ENCODE measurements at regions not wholly inside any gene's neighbourhood (a gene's known extent, or its start where the extent isn't known, plus 50 kb on each side); places are given as distances from the start of the nearest gene placed in this dataset.
"Not testable (repeated sequence)": the region's sequence is repeated elsewhere in the genome, so short reads cannot be mapped to it uniquely, and the experiment has no call there.

- H3K79me2 ChIP-seq (ENCODE audit: insufficient read depth); H3K9me2 ChIP-seq; H3K36me3 ChIP-seq (replicated peaks in 1 of 2; ENCODE audit: control insufficient read depth in 1 of 2, insufficient read depth in 2 of 2, low read length in 1 of 2); H3K4me2 ChIP-seq; H3K9me3 ChIP-seq; H4K20me1 ChIP-seq (ENCODE audit: insufficient read depth); H3K27ac ChIP-seq (ENCODE audit: low read depth in 2 of 2, low read length in 1 of 2); POLR2A ChIA-PET; CTCF ChIA-PET; H3K4me3 ChIP-seq (ENCODE audit: low read depth in 2 of 2, low read length in 1 of 2); H3K9ac ChIP-seq; H3K27me3 ChIP-seq (ENCODE audit: insufficient read depth); H3F3A ChIP-seq (replicated peaks; ENCODE audit: insufficient read depth); H3K4me1 ChIP-seq (ENCODE audit: control insufficient read depth in 1 of 2, insufficient read depth in 2 of 2, low read depth in 1 of 2, low read length in 1 of 2); DNase-seq; H2AFZ ChIP-seq (ENCODE audit: low read depth): not testable (repeated sequence)
- WGBS (ENCODE audit: low lambda C conversion rate) = 19% methylated on average over 8 of the region's 8 CpGs
Measured at GRCh38 chr9:66797905-66798616, 102.5 kb upstream of the ZNF658 start.

GRCh38 chr9:66803619-66804018, 96.9 kb upstream of the ZNF658 start:
- H3K9ac ChIP-seq; H3K36me3 ChIP-seq (replicated peaks in 1 of 2; ENCODE audit: control insufficient read depth in 1 of 2, insufficient read depth in 2 of 2, low read length in 1 of 2); H2AFZ ChIP-seq (ENCODE audit: low read depth); H3K4me3 ChIP-seq (ENCODE audit: low read depth in 2 of 2, low read length in 1 of 2); CTCF ChIA-PET; H3K79me2 ChIP-seq (ENCODE audit: insufficient read depth); H3F3A ChIP-seq (replicated peaks; ENCODE audit: insufficient read depth); H3K4me2 ChIP-seq; H3K27ac ChIP-seq (ENCODE audit: low read depth in 2 of 2, low read length in 1 of 2); DNase-seq; H4K20me1 ChIP-seq (ENCODE audit: insufficient read depth); H3K27me3 ChIP-seq (ENCODE audit: insufficient read depth); H3K4me1 ChIP-seq (ENCODE audit: control insufficient read depth in 1 of 2, insufficient read depth in 2 of 2, low read depth in 1 of 2, low read length in 1 of 2); H3K9me2 ChIP-seq; H3K9me3 ChIP-seq; POLR2A ChIA-PET: not testable (repeated sequence)
- WGBS (ENCODE audit: low lambda C conversion rate) = 6% methylated on average over 1 of the region's 1 CpG

GRCh38 chr9:66810247-66810646, 90.3 kb upstream of the ZNF658 start:
- H3K27me3 ChIP-seq (ENCODE audit: insufficient read depth); H3K9me3 ChIP-seq; H3K9ac ChIP-seq; DNase-seq; H3K4me2 ChIP-seq; H3K4me3 ChIP-seq (ENCODE audit: low read depth in 2 of 2, low read length in 1 of 2); POLR2A ChIA-PET; H3K27ac ChIP-seq (ENCODE audit: low read depth in 2 of 2, low read length in 1 of 2); H4K20me1 ChIP-seq (ENCODE audit: insufficient read depth); CTCF ChIA-PET; H3K4me1 ChIP-seq (ENCODE audit: control insufficient read depth in 1 of 2, insufficient read depth in 2 of 2, low read depth in 1 of 2, low read length in 1 of 2); H3K79me2 ChIP-seq (ENCODE audit: insufficient read depth); H3K36me3 ChIP-seq (replicated peaks in 1 of 2; ENCODE audit: control insufficient read depth in 1 of 2, insufficient read depth in 2 of 2, low read length in 1 of 2); H2AFZ ChIP-seq (ENCODE audit: low read depth); H3K9me2 ChIP-seq; H3F3A ChIP-seq (replicated peaks; ENCODE audit: insufficient read depth): not testable (repeated sequence)

GRCh38 chr9:66812367-66812766, 88.2 kb upstream of the ZNF658 start:
- WGBS (ENCODE audit: low lambda C conversion rate) = no CpG with 5 or more reads among the region's 1 CpG
- CTCF ChIA-PET, POLR2A ChIA-PET: not testable (repeated sequence)

GRCh38 chr9:66812967-66813366, 87.6 kb upstream of the ZNF658 start:
- WGBS (ENCODE audit: low lambda C conversion rate) = 8% methylated on average over 1 of the region's 2 CpGs
- H3K4me1 ChIP-seq (ENCODE audit: control insufficient read depth in 1 of 2, insufficient read depth in 2 of 2, low read depth in 1 of 2, low read length in 1 of 2); H3K4me2 ChIP-seq; CTCF ChIA-PET; H3K4me3 ChIP-seq (ENCODE audit: low read depth in 2 of 2, low read length in 1 of 2); POLR2A ChIA-PET; DNase-seq; H3K9me3 ChIP-seq; H3K36me3 ChIP-seq (replicated peaks in 1 of 2; ENCODE audit: control insufficient read depth in 1 of 2, insufficient read depth in 2 of 2, low read length in 1 of 2); H4K20me1 ChIP-seq (ENCODE audit: insufficient read depth); H3K9ac ChIP-seq; H3F3A ChIP-seq (replicated peaks; ENCODE audit: insufficient read depth); H3K27ac ChIP-seq (ENCODE audit: low read depth in 2 of 2, low read length in 1 of 2); H3K27me3 ChIP-seq (ENCODE audit: insufficient read depth); H3K79me2 ChIP-seq (ENCODE audit: insufficient read depth); H2AFZ ChIP-seq (ENCODE audit: low read depth); H3K9me2 ChIP-seq: not testable (repeated sequence)

More at GRCh38 chr9:66812367-66812766, 88.2 kb upstream of the ZNF658 start:
- not testable (repeated sequence) for DNase-seq; H3K4me1 ChIP-seq (ENCODE audit: control insufficient read depth in 1 of 2, insufficient read depth in 2 of 2, low read depth in 1 of 2, low read length in 1 of 2); H3F3A ChIP-seq (replicated peaks; ENCODE audit: insufficient read depth); H3K4me3 ChIP-seq (ENCODE audit: low read depth in 2 of 2, low read length in 1 of 2); H3K27me3 ChIP-seq (ENCODE audit: insufficient read depth); H3K79me2 ChIP-seq (ENCODE audit: insufficient read depth); H2AFZ ChIP-seq (ENCODE audit: low read depth); H3K36me3 ChIP-seq (replicated peaks in 1 of 2; ENCODE audit: control insufficient read depth in 1 of 2, insufficient read depth in 2 of 2, low read length in 1 of 2); H3K9me2 ChIP-seq; H3K27ac ChIP-seq (ENCODE audit: low read depth in 2 of 2, low read length in 1 of 2); H4K20me1 ChIP-seq (ENCODE audit: insufficient read depth); H3K9me3 ChIP-seq; H3K9ac ChIP-seq; H3K4me2 ChIP-seq

- H3F3A ChIP-seq (replicated peaks; ENCODE audit: insufficient read depth); H3K79me2 ChIP-seq (ENCODE audit: insufficient read depth); H3K4me2 ChIP-seq; H3K4me3 ChIP-seq (ENCODE audit: low read depth in 2 of 2, low read length in 1 of 2); DNase-seq; H3K9me3 ChIP-seq; H3K27me3 ChIP-seq (ENCODE audit: insufficient read depth); H3K9ac ChIP-seq; H2AFZ ChIP-seq (ENCODE audit: low read depth); CTCF ChIA-PET; POLR2A ChIA-PET; H4K20me1 ChIP-seq (ENCODE audit: insufficient read depth); H3K4me1 ChIP-seq (ENCODE audit: control insufficient read depth in 1 of 2, insufficient read depth in 2 of 2, low read depth in 1 of 2, low read length in 1 of 2); H3K9me2 ChIP-seq; H3K27ac ChIP-seq (ENCODE audit: low read depth in 2 of 2, low read length in 1 of 2); H3K36me3 ChIP-seq (replicated peaks in 1 of 2; ENCODE audit: control insufficient read depth in 1 of 2, insufficient read depth in 2 of 2, low read length in 1 of 2): not testable (repeated sequence)
- 7% methylated on average over 3 of the region's 3 CpGs for WGBS (ENCODE audit: low lambda C conversion rate)
Measured at GRCh38 chr9:66814038-66814437, 86.5 kb upstream of the ZNF658 start.

GRCh38 chr9:66819510-66819909, 81.0 kb upstream of the ZNF658 start:
- H3K79me2 ChIP-seq (ENCODE audit: insufficient read depth); DNase-seq; H3K27ac ChIP-seq (ENCODE audit: low read depth in 2 of 2, low read length in 1 of 2); POLR2A ChIA-PET; CTCF ChIA-PET; H3K9me2 ChIP-seq; H3K27me3 ChIP-seq (ENCODE audit: insufficient read depth); H3F3A ChIP-seq (replicated peaks; ENCODE audit: insufficient read depth); H2AFZ ChIP-seq (ENCODE audit: low read depth); H3K9me3 ChIP-seq; H3K4me1 ChIP-seq (ENCODE audit: control insufficient read depth in 1 of 2, insufficient read depth in 2 of 2, low read depth in 1 of 2, low read length in 1 of 2); H4K20me1 ChIP-seq (ENCODE audit: insufficient read depth); H3K9ac ChIP-seq; H3K4me2 ChIP-seq; H3K36me3 ChIP-seq (replicated peaks in 1 of 2; ENCODE audit: control insufficient read depth in 1 of 2, insufficient read depth in 2 of 2, low read length in 1 of 2); H3K4me3 ChIP-seq (ENCODE audit: low read depth in 2 of 2, low read length in 1 of 2): not testable (repeated sequence)

All from SK-N-SH (cell line).